Chondrocyte (in vitro differentiated cells): ENCODE measurements at regions not wholly inside any gene's neighbourhood (a gene's known extent, or its start where the extent isn't known, plus 50 kb on each side); places are given as distances from the start of the nearest gene placed in this dataset.

Experiments used
- DNase-seq: peaks from one replicate; pipeline ENCODE4 v3.0.0; 2021; ENCODE audit warnings: mixed read lengths, low spot score
- H3K27ac Mint-ChIP-seq: one replicate; pipeline ENCODE4 v1.8.0; 2021; ENCODE audit warnings: mild to moderate bottlenecking, moderate library complexity, mixed read lengths; ENCODE audit not compliant: unreplicated experiment
- H3K27me3 Mint-ChIP-seq: 2 replicates; pipeline ENCODE4 v1.8.0; 2021; ENCODE audit warnings: low read depth, mixed read lengths
- H3K36me3 Mint-ChIP-seq: 2 replicates; pipeline ENCODE4 v1.8.0; 2021; ENCODE audit warnings: low read depth, mixed read lengths
- H3K4me1 Mint-ChIP-seq: 2 replicates; pipeline ENCODE4 v1.8.0; 2021; ENCODE audit warnings: low read depth, mild to moderate bottlenecking, mixed read lengths
- H3K4me3 Mint-ChIP-seq: one replicate; pipeline ENCODE4 v1.8.0; 2021; ENCODE audit warnings: mild to moderate bottlenecking, moderate library complexity, mixed read lengths; ENCODE audit not compliant: unreplicated experiment
- H3K9me3 Mint-ChIP-seq: 2 replicates; pipeline ENCODE4 v1.8.0; 2021; ENCODE audit warnings: low read depth, mixed read lengths
- CTCF ChIP-seq: fragments of 200-600 bp; sonication (generic); IDR thresholded peaks from 2 replicates; pipeline ENCODE4 v1.5.0; 2021; ENCODE audit warnings: antibody characterized with exemption, mild to moderate bottlenecking, moderate library complexity

GRCh38 chr6:77036400-77036799 lies 426.9 kb downstream of the HTR1B start:
- Mint-ChIP-seq H3K4me3 (no peak overlapping the region), H3K27ac (no peak overlapping the region), H3K36me3 (peaks cover 3% of the 10 kb centered on the region), H3K27me3 (no peaks in the 10 kb centered on the region), H3K9me3 (peaks cover 18% of the 10 kb centered on the region), H3K4me1 (peaks cover 32% of the 10 kb centered on the region)
- DNase-seq = no peak
- no peak for TF ChIP-seq CTCF

GRCh38 chr6:77034161-77034560 lies 429.1 kb downstream of the HTR1B start:
- Mint-ChIP-seq H3K4me3 (no peak overlapping the region), H3K27me3 (no peaks in the 10 kb centered on the region), H3K4me1 (peaks cover 27% of the 10 kb centered on the region)

GRCh38 chr6:77030929-77031674 lies 432.2 kb downstream of the HTR1B start:
- H3K27ac Mint-ChIP-seq = no peak overlapping the region
- DNase-seq = no peak
- H3K9me3 Mint-ChIP-seq = no peaks in the 10 kb centered on the region
- no peaks in the 10 kb centered on the region for H3K36me3 Mint-ChIP-seq
- H3K4me3 Mint-ChIP-seq = no peak overlapping the region
- H3K4me1 Mint-ChIP-seq = peaks cover 13% of the 10 kb centered on the region
- no peaks in the 10 kb centered on the region for H3K27me3 Mint-ChIP-seq
- TF ChIP-seq CTCF = no peak

More at GRCh38 chr6:77034161-77034560, 429.1 kb downstream of the HTR1B start:
- DNase-seq = no peak
- peak overlapping the region; percentile 79 for H3K27ac Mint-ChIP-seq
- TF ChIP-seq CTCF = no peak
- H3K9me3 Mint-ChIP-seq = peaks cover 18% of the 10 kb centered on the region
- H3K36me3 Mint-ChIP-seq = peaks cover 3% of the 10 kb centered on the region

GRCh38 chr6:77026341-77026740 lies 436.9 kb downstream of the HTR1B start:
- no peak for DNase-seq
- Mint-ChIP-seq H3K4me3 (no peak overlapping the region), H3K4me1 (peaks cover 9% of the 10 kb centered on the region), H3K36me3 (no peaks in the 10 kb centered on the region), H3K27ac (no peak overlapping the region), H3K27me3 (no peaks in the 10 kb centered on the region), H3K9me3 (no peaks in the 10 kb centered on the region)
- no peak for TF ChIP-seq CTCF

- Mint-ChIP-seq H3K9me3 (no peaks in the 10 kb centered on the region), H3K4me1 (peaks cover 12% of the 10 kb centered on the region), H3K36me3 (no peaks in the 10 kb centered on the region), H3K27ac (no peak overlapping the region), H3K27me3 (no peaks in the 10 kb centered on the region), H3K4me3 (no peak overlapping the region)
- DNase-seq = no peak
- TF ChIP-seq CTCF = no peak
Observed at GRCh38 chr6:77025736-77026223, 437.5 kb downstream of the HTR1B start.
